Upper lobe of left lung (tissue), 6 donors: ENCODE measurements at regions not wholly inside any gene's neighbourhood (a gene's known extent, or its start where the extent isn't known, plus 50 kb on each side); places are given as distances from the start of the nearest gene placed in this dataset.

Experiments used
- ATAC-seq, 2 donors: fragments of 200-7000 bp; cut with Tn5 transposase; one replicate each; pipeline ENCODE4 v1.9.1; 2022; ENCODE audit warnings: mild to moderate bottlenecking in 2 of 2, moderate library complexity in 2 of 2; ENCODE audit not compliant: low FRiP score in 2 of 2
- DNase-seq, 2 donors: peaks; one replicate each; pipeline ENCODE4 v3.0.0-alpha.2; 2019 to 2020
- H3K27ac ChIP-seq, 4 donors: fragments of 200-600 bp; sonication (generic); one replicate each; pipeline ENCODE4 v1.5.1; 2016 to 2019
- H3K27me3 ChIP-seq, 4 donors: fragments of 200-600 bp; sonication (generic); one replicate each; pipeline ENCODE4 v1.5.1; 2017 to 2019
- H3K36me3 ChIP-seq, 4 donors: fragments of 200-600 bp; sonication (generic); one replicate each; pipeline ENCODE4 v1.5.1; 2016 to 2019
- H3K4me1 ChIP-seq, 4 donors: fragments of 200-600 bp; sonication (generic); one replicate each; pipeline ENCODE4 v1.5.1; 2018 to 2019
- H3K4me3 ChIP-seq, 4 donors: fragments of 200-600 bp; sonication (generic); one replicate each; pipeline ENCODE4 v1.5.1; 2017 to 2019; ENCODE audit warnings: mild to moderate bottlenecking in 2 of 4, moderate library complexity in 1 of 4
- H3K9me3 ChIP-seq, 4 donors: fragments of 200-600 bp; sonication (generic); one replicate each; pipeline ENCODE4 v1.5.1; 2018 to 2019
- EP300 ChIP-seq, 4 donors: sonication (generic); formaldehyde crosslinking; IDR thresholded peaks; one replicate each; pipeline ENCODE4 v1.5.1; 2017; ENCODE audit warnings: antibody characterized with exemption in 4 of 4, control low read depth in 2 of 4
- POLR2A ChIP-seq, 4 donors: fragments of 450-650 bp; IDR thresholded peaks; one replicate each; pipeline ENCODE4 v1.5.1; 2016 to 2017; ENCODE audit warnings: antibody characterized with exemption in 4 of 4, mild to moderate bottlenecking in 2 of 4
- POLR2AphosphoS5 ChIP-seq, 2 donors: sonication (generic); formaldehyde crosslinking; IDR thresholded peaks; one replicate each; pipeline ENCODE4 v1.5.1; 2017; ENCODE audit warnings: antibody characterized with exemption in 2 of 2
- WGBS, 2 donors: methylation state at CpG; one replicate each; pipeline ENCODE4 v1.1.5; 2017 to 2018; 5-methylcytosine and 5-hydroxymethylcytosine counted together
- TF ChIP-seq, protein P1 (sequence below), 6 experiments: fragments of 450-650 bp in 4 of 6; fragments of 200-600 bp in 2 of 6; sonication (generic) in 2 of 6; IDR thresholded peaks; one replicate each; pipeline ENCODE4 v1.5.1; 2016 to 2019; ENCODE audit warnings: antibody characterized with exemption in 6 of 6
- donor health status: DM: no; HTN: no; CAD: no; lungs with moderate emphysema.
- donor health status: DM: no; HTN: yes; CAD: no; lungs with severe emphysema.

DNA sequence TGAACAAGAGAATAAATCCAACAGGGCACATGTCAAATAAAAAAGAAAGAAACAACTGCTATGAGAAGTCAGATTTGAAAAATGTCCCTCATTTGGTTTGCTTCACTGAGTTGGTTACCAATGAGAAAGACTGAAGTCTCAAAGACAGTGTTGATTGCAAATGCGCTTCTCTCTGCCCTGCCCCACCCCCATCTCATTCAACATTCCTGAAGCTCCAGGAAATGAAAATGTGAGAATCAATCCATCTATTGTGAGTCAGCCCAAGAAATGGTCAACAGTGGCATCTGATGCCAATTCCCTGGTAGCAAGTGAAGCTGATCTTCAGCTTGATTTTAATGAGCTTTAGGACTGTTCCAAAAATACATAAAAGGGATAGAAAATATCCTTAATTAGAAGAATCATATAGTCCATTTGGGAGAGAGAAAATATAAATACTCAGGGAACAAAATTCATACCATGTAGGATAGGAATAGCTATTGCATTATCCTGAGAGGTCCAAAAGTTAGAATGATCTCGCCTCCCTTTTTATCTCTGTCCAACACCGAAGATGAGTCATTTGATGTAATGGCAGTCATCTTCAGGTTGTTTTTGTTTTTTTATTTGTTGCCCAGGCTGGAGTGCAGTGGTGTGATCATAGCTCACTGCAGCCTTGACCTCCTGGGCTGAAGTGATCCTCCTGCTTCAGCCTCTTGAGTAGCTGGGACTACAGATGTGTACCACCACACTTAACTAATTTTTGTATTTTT lies 200.3 kb upstream of the UMPS start:
- no peaks in the 10 kb centered on the region for H3K4me1 ChIP-seq
- peaks cover 0 to 4% (median 0%) of the 10 kb centered on the region in 4 donors for H3K9me3 ChIP-seq
- H3K4me3 ChIP-seq, result no peak overlapping the region
- DNase-seq, result no peak
- no peak for ATAC-seq
- no peak overlapping the region for H3K27ac ChIP-seq
- no peaks in the 10 kb centered on the region for H3K36me3 ChIP-seq
- H3K27me3 ChIP-seq, result no peaks in the 10 kb centered on the region
- TF ChIP-seq EP300 (IDR thresholded peaks at IDR 0.05), result no peak
- TF ChIP-seq POLR2A (IDR thresholded peaks at IDR 0.05), result no peak
- TF ChIP-seq, protein P1, sequence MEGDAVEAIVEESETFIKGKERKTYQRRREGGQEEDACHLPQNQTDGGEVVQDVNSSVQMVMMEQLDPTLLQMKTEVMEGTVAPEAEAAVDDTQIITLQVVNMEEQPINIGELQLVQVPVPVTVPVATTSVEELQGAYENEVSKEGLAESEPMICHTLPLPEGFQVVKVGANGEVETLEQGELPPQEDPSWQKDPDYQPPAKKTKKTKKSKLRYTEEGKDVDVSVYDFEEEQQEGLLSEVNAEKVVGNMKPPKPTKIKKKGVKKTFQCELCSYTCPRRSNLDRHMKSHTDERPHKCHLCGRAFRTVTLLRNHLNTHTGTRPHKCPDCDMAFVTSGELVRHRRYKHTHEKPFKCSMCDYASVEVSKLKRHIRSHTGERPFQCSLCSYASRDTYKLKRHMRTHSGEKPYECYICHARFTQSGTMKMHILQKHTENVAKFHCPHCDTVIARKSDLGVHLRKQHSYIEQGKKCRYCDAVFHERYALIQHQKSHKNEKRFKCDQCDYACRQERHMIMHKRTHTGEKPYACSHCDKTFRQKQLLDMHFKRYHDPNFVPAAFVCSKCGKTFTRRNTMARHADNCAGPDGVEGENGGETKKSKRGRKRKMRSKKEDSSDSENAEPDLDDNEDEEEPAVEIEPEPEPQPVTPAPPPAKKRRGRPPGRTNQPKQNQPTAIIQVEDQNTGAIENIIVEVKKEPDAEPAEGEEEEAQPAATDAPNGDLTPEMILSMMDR (IDR thresholded peaks at IDR 0.05), result no peak
- TF ChIP-seq POLR2AphosphoS5 (IDR thresholded peaks at IDR 0.05), result no peak
- WGBS, 2 donors, result 86 to 97% methylated on average over 3 of the region's 3 CpGs

DNA sequence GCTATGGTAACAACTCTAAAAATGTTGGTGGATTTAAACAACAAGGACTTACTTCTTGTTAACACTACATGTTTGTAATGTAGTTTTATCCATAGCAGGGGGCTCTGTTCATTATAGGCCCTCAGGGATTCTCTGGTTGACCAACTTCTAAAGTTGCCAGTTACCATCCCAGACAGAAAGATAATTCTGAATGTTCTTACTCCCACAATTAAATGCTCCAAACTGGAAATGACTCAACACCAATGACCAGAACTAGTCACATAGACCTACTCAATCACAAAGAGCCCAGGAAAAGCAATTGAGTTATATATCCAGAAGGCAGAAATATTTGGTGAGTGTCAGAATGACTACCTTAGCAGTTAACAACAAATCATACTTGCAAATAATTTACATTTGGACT lies 199.3 kb upstream of the UMPS start:
- Histone ChIP-seq H3K27ac (no peak overlapping the region), H3K36me3 (no peaks in the 10 kb centered on the region), H3K27me3 (no peaks in the 10 kb centered on the region), H3K4me3 (no peak overlapping the region), H3K4me1 (no peaks in the 10 kb centered on the region), H3K9me3 (no peaks in the 10 kb centered on the region)
- ATAC-seq, result no peak
- no peak for DNase-seq
- TF ChIP-seq POLR2A (IDR thresholded peaks at IDR 0.05) (no peak), EP300 (IDR thresholded peaks at IDR 0.05) (no peak), POLR2AphosphoS5 (IDR thresholded peaks at IDR 0.05) (no peak)
- TF ChIP-seq, protein P1 (IDR thresholded peaks at IDR 0.05), result no peak

DNA sequence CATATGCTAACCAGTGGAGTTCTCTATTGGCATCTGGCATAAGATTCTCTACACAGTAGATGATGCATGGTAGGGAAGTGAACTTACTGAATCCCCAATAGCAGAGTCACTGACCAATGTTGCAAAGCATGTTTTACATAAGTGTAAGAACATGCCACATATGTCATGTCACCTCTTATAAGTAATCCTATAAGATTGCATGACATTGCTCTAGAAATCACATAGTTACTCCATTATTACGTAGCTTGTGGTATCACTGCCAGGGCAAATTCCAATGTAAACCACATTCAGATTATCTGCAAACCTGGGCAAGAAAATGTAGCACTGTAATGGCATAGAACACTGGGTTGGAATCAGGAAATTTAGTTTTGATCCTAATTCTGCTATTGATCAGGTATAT lies 198.2 kb upstream of the UMPS start:
- H3K27me3 ChIP-seq, result no peaks in the 10 kb centered on the region
- no peak for DNase-seq
- no peak overlapping the region for H3K4me3 ChIP-seq
- ATAC-seq, result no peak
- 73 to 76% methylated on average over 1 of the region's 1 CpG for WGBS, 2 donors
- H3K4me1 ChIP-seq, result no peaks in the 10 kb centered on the region
- no peak overlapping the region for H3K27ac ChIP-seq
- H3K9me3 ChIP-seq, result no peaks in the 10 kb centered on the region
- H3K36me3 ChIP-seq, result no peaks in the 10 kb centered on the region
- TF ChIP-seq POLR2AphosphoS5 (IDR thresholded peaks at IDR 0.05) (no peak), EP300 (IDR thresholded peaks at IDR 0.05) (no peak), POLR2A (IDR thresholded peaks at IDR 0.05) (no peak)
- TF ChIP-seq, protein P1 (IDR thresholded peaks at IDR 0.05), result no peak

DNA sequence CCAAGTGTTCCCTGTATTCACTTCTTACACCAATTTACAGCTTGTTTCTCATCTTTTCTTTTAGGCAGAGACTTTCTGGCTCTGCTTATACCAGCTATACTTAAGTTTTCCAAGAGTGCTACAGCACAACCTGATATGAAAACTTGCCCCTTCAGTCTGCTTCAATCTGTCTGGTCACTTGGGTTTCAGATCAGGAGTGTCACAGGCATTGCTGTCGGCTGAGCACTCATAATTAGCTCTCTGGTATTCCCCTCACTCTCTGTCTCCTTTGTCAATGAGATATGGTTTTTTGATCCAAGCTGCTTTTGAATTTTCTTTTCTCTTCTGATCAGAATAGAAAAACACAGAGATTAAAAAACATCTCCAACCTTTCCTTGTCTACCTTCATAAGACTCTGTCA lies 194.9 kb upstream of the UMPS start:
- ATAC-seq, result no peak
- 91 to 94% methylated on average over 1 of the region's 1 CpG for WGBS, 2 donors

More for the DNA sequence above, 194.9 kb upstream of the UMPS start:
- Histone ChIP-seq H3K9me3 (no peaks in the 10 kb centered on the region), H3K27ac (no peak overlapping the region), H3K4me1 (no peaks in the 10 kb centered on the region), H3K36me3 (no peaks in the 10 kb centered on the region), H3K4me3 (no peak overlapping the region), H3K27me3 (no peaks in the 10 kb centered on the region)
- TF ChIP-seq POLR2A (IDR thresholded peaks at IDR 0.05) (no peak), POLR2AphosphoS5 (IDR thresholded peaks at IDR 0.05) (no peak), EP300 (IDR thresholded peaks at IDR 0.05) (no peak)
- TF ChIP-seq, protein P1 (IDR thresholded peaks at IDR 0.05), result no peak
- DNase-seq, result no peak
